GM12878 (cell line): ENCODE measurements at regions not wholly inside any gene's neighbourhood (a gene's known extent, or its start where the extent isn't known, plus 50 kb on each side); places are given as distances from the start of the nearest gene placed in this dataset.

Experiments used
- ATAC-seq: fragments of 200-7000 bp; cut with Tn5 transposase; 3 replicates; pipeline ENCODE4 v1.9.1; 2020; ENCODE audit warnings: mild to moderate bottlenecking, moderate library complexity
- BruUV-seq: library from RNA; stranded (reverse); fragments of 400-500 nt; replicated peaks from 2 replicates; lab custom pipeline; 2021; lab: Mats Ljungman, UMichigan
- CTCF ChIA-PET: fragments of 300-600 bp; sonication (Branson Sonifier 250); formaldehyde crosslinking; extraction: SDS; loops from one replicate; lab custom pipeline; 2021; ENCODE audit warnings: inconsistent platforms; lab: Yijun Ruan, JAX
- POLR2A ChIA-PET: fragments of 350-600 bp; formaldehyde crosslinking; extraction: SDS; loops from one replicate; lab custom pipeline; 2021; ENCODE audit warnings: inconsistent platforms; lab: Charles Lee
- RAD21 ChIA-PET: fragments of 300-600 bp; sonication (Branson Sonifier 250); formaldehyde crosslinking; loops from one replicate; lab custom pipeline; 2023; ENCODE audit warnings: antibody characterized with exemption; ENCODE audit not compliant: unreplicated experiment; lab: Charles Lee
- SMC1A ChIA-PET: fragments of 300-600 bp; sonication (Branson Sonifier 250); formaldehyde crosslinking; loops from one replicate; lab custom pipeline; 2023; ENCODE audit not compliant: unreplicated experiment, uncharacterized antibody; lab: Charles Lee
- DNase-seq: peaks from one replicate; pipeline ENCODE4 v3.0.0-alpha.2; 2011; ENCODE audit warnings: low read depth, low spot score
- FAIRE-seq: peaks from 3 replicates; lab custom pipeline; 2011; peaks lifted over from hg19 to GRCh38; lab: Jason Lieb, UNC
- H2AFZ ChIP-seq: 2 replicates; pipeline ENCODE4 v1.6.0; 2011; ENCODE audit warnings: low read depth, low read length, control low read depth; ENCODE audit not compliant: control insufficient read depth
- H3K27ac ChIP-seq: 2 replicates; pipeline ENCODE4 v1.5.1; 2011; ENCODE audit warnings: control low read depth; ENCODE audit not compliant: control insufficient read depth, insufficient read depth
- H3K27me3 ChIP-seq, 2 experiments: replicated peaks in 1 of 2; 2 replicates each; pipeline versions ENCODE4 v1.6.0 to v1.6.1; 2011; ENCODE audit warnings: low read length in 1 of 2; ENCODE audit not compliant: control insufficient read depth in 2 of 2, insufficient read depth in 2 of 2
- H3K36me3 ChIP-seq, 2 experiments: 2 replicates each; pipeline ENCODE4 v1.5.1; 2011; ENCODE audit warnings: low read length in 1 of 2; ENCODE audit not compliant: control insufficient read depth in 2 of 2, insufficient read depth in 2 of 2
- H3K4me1 ChIP-seq: 2 replicates; pipeline ENCODE4 v1.6.1; 2011; ENCODE audit warnings: mild to moderate bottlenecking, low read length, moderate library complexity, mixed read lengths; ENCODE audit not compliant: control insufficient read depth, insufficient read depth
- H3K4me2 ChIP-seq: 2 replicates; pipeline ENCODE4 v1.6.0; 2011; ENCODE audit warnings: control low read depth; ENCODE audit not compliant: control insufficient read depth, insufficient read depth
- H3K4me3 ChIP-seq: fragments of 200-600 bp; sonication (generic); 2 replicates; pipeline ENCODE4 v1.5.1; 2016
- H3K79me2 ChIP-seq: 2 replicates; pipeline ENCODE4 v1.6.0; 2011; ENCODE audit warnings: low read length; ENCODE audit not compliant: control insufficient read depth, insufficient read depth
- H3K9ac ChIP-seq: 2 replicates; pipeline ENCODE4 v1.8.0; 2011; ENCODE audit warnings: low read length, control low read depth, mixed read lengths; ENCODE audit not compliant: control insufficient read depth, insufficient read depth
- H3K9me3 ChIP-seq: replicated peaks from 3 replicates; pipeline ENCODE4 v1.5.1; 2011; ENCODE audit warnings: mild to moderate bottlenecking, low read length; ENCODE audit not compliant: control insufficient read depth, insufficient read depth
- H4K20me1 ChIP-seq: 2 replicates; pipeline ENCODE4 v1.6.0; 2011; ENCODE audit not compliant: control insufficient read depth, insufficient read depth
- BMI1 ChIP-seq: fragments of 450-650 bp; IDR thresholded peaks from 2 replicates; pipeline ENCODE4 v1.6.1; 2016; ENCODE audit warnings: mild to moderate bottlenecking, moderate library complexity, borderline replicate concordance
- CHD2 ChIP-seq: IDR thresholded peaks from 2 replicates; pipeline ENCODE4 v1.6.1; 2011; ENCODE audit warnings: low read depth, low read length, improper control_type of control experiment, borderline replicate concordance
- FOXK2 ChIP-seq: fragments of 450-650 bp; IDR thresholded peaks from 2 replicates; pipeline ENCODE4 v1.6.1; 2017; ENCODE audit warnings: mild to moderate bottlenecking, moderate library complexity
- JUNB ChIP-seq: IDR thresholded peaks from 2 replicates; pipeline ENCODE4 v1.6.1; 2016; ENCODE audit warnings: antibody characterized with exemption, mild to moderate bottlenecking
- NFYB ChIP-seq: IDR thresholded peaks from 2 replicates; pipeline ENCODE4 v1.6.1; 2011; ENCODE audit warnings: low read depth, mild to moderate bottlenecking, low read length, improper control_type of control experiment, moderate library complexity; ENCODE audit not compliant: insufficient read depth
- NRF1 ChIP-seq: conservative IDR thresholded peaks from 2 replicates; pipeline ENCODE4 v1.6.1; 2011; ENCODE audit warnings: mild to moderate bottlenecking, low read depth, low read length, improper control_type of control experiment
- RELA ChIP-seq: fragments of 450-650 bp; IDR thresholded peaks from 2 replicates; pipeline ENCODE4 v1.8.0; 2014; ENCODE audit warnings: borderline replicate concordance; ENCODE audit not compliant: partially characterized antibody
- SMARCA5 ChIP-seq: fragments of 450-650 bp; IDR thresholded peaks from 2 replicates; pipeline ENCODE4 v1.6.1; 2017; ENCODE audit warnings: mild to moderate bottlenecking
- SPI1 ChIP-seq: IDR thresholded peaks from 2 replicates; pipeline ENCODE4 v1.6.1; 2011; ENCODE audit warnings: low read depth, mild to moderate bottlenecking, low read length, moderate library complexity, borderline replicate concordance; ENCODE audit not compliant: insufficient read depth
- SREBF2 ChIP-seq: IDR thresholded peaks from 2 replicates; pipeline ENCODE4 v1.6.1; 2012; ENCODE audit warnings: mild to moderate bottlenecking, low read length
- STAT1 ChIP-seq: fragments of 450-650 bp; conservative IDR thresholded peaks from 2 replicates; pipeline ENCODE4 v1.6.1; 2014; ENCODE audit warnings: antibody characterized with exemption, mild to moderate bottlenecking
- ZNF622 ChIP-seq: fragments of 450-650 bp; IDR thresholded peaks from 2 replicates; pipeline ENCODE4 v1.6.1; 2017; ENCODE audit warnings: mild to moderate bottlenecking, inconsistent platforms
- in situ Hi-C: fragments of 300-500 bp; cut with MboI; formaldehyde crosslinking; loops from 9 replicates; pipeline ENCODE4 v1.14.3; 2018; ENCODE audit warnings: mixed read lengths
- intact Hi-C: fragments of 100-400 bp; cut with micrococcal nuclease; formaldehyde crosslinking; loops from one replicate; pipeline ENCODE4 v1.14.2; 2022; ENCODE audit not compliant: unreplicated experiment
- TF ChIP-seq, protein P1 (sequence below): fragments of 450-650 bp; formaldehyde crosslinking; IDR thresholded peaks from 2 replicates; pipeline ENCODE4 v1.4.0; 2022; ENCODE audit warnings: mild to moderate bottlenecking, moderate library complexity
- TF ChIP-seq, protein P2 (sequence below): IDR thresholded peaks from 2 replicates; pipeline ENCODE4 v1.6.1; 2011; ENCODE audit warnings: low read depth, low read length, improper control_type of control experiment, borderline replicate concordance
- TF ChIP-seq, protein P3 (sequence below): fragments of 450-650 bp; IDR thresholded peaks from 2 replicates; pipeline ENCODE4 v1.6.1; 2017; ENCODE audit warnings: mild to moderate bottlenecking, moderate library complexity

DNA sequence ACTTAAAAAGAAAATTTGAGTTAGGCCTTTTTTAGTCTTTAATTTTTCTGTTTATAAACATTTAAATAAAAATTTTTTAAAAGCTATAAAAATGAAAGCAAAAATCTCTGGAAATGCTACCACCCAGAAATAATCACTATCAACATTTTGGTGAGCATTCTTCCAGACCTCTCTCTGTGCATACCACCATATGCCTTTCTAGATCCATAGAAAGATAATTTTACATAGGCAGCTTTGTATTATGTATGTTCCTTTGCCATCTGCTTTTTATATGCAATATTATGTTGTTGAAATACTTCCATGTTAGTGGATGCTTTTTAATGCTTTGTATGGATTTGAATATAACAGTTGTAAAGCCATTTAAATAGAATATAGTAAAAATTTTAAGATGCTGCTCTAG, 496.7 kb upstream of the HTR1E start:
- Histone ChIP-seq H3K79me2 (no peaks in the 10 kb centered on the region), H3K27ac (no peak overlapping the region), H4K20me1 (no peaks in the 10 kb centered on the region), H3K36me3 (no peaks in the 10 kb centered on the region), H2AFZ (no peak overlapping the region), H3K9ac (no peak overlapping the region), H3K4me3 (no peak overlapping the region), H3K4me1 (no peaks in the 10 kb centered on the region), H3K27me3 (no peaks in the 10 kb centered on the region), H3K4me2 (no peak overlapping the region), H3K9me3 (no peaks in the 10 kb centered on the region)
- RAD21 ChIA-PET, result no interaction called here
- intact Hi-C loops, result no loop called here
- no TSS peak for BruUV-seq
- SMC1A ChIA-PET, result interaction anchor here (0.7 to 1.6 kb wide), 3 partner anchors 13 to 520 kb away, joined by 3 read pairs; no protein-coding TSS in a partner anchor
- POLR2A ChIA-PET, result no interaction called here
- DNase-seq, result no peak
- FAIRE-seq, result no peak
- CTCF ChIA-PET, result no interaction called here
- no peak for ATAC-seq
- in situ Hi-C loops, result no loop called here
- TF ChIP-seq ZNF622 (no peak), CHD2 (no peak), STAT1 (no peak), SPI1 (no peak), RELA (no peak), NRF1 (no peak), SREBF2 (no peak), SMARCA5 (no peak), BMI1 (no peak), NFYB (no peak), FOXK2 (no peak), JUNB (no peak)
- TF ChIP-seq, protein P1, sequence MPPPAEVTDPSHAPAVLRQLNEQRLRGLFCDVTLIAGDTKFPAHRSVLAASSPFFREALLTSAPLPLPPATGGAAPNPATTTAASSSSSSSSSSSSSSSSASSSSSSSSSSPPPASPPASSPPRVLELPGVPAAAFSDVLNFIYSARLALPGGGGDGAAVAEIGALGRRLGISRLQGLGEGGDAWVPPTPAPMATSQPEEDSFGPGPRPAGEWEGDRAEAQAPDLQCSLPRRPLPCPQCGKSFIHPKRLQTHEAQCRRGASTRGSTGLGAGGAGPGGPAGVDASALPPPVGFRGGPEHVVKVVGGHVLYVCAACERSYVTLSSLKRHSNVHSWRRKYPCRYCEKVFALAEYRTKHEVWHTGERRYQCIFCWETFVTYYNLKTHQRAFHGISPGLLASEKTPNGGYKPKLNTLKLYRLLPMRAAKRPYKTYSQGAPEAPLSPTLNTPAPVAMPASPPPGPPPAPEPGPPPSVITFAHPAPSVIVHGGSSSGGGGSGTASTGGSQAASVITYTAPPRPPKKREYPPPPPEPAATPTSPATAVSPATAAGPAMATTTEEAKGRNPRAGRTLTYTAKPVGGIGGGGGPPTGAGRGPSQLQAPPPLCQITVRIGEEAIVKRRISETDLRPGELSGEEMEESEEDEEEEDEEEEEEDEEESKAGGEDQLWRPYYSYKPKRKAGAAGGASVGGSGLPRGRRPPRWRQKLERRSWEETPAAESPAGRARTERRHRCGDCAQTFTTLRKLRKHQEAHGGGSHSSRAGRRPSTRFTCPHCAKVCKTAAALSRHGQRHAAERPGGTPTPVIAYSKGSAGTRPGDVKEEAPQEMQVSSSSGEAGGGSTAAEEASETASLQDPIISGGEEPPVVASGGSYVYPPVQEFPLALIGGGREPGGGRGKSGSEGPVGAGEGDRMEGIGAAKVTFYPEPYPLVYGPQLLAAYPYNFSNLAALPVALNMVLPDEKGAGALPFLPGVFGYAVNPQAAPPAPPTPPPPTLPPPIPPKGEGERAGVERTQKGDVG (CRISPR knock-in tag), result no peak
- TF ChIP-seq, protein P2, sequence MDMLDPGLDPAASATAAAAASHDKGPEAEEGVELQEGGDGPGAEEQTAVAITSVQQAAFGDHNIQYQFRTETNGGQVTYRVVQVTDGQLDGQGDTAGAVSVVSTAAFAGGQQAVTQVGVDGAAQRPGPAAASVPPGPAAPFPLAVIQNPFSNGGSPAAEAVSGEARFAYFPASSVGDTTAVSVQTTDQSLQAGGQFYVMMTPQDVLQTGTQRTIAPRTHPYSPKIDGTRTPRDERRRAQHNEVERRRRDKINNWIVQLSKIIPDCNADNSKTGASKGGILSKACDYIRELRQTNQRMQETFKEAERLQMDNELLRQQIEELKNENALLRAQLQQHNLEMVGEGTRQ, result no peak
- TF ChIP-seq, protein P3, sequence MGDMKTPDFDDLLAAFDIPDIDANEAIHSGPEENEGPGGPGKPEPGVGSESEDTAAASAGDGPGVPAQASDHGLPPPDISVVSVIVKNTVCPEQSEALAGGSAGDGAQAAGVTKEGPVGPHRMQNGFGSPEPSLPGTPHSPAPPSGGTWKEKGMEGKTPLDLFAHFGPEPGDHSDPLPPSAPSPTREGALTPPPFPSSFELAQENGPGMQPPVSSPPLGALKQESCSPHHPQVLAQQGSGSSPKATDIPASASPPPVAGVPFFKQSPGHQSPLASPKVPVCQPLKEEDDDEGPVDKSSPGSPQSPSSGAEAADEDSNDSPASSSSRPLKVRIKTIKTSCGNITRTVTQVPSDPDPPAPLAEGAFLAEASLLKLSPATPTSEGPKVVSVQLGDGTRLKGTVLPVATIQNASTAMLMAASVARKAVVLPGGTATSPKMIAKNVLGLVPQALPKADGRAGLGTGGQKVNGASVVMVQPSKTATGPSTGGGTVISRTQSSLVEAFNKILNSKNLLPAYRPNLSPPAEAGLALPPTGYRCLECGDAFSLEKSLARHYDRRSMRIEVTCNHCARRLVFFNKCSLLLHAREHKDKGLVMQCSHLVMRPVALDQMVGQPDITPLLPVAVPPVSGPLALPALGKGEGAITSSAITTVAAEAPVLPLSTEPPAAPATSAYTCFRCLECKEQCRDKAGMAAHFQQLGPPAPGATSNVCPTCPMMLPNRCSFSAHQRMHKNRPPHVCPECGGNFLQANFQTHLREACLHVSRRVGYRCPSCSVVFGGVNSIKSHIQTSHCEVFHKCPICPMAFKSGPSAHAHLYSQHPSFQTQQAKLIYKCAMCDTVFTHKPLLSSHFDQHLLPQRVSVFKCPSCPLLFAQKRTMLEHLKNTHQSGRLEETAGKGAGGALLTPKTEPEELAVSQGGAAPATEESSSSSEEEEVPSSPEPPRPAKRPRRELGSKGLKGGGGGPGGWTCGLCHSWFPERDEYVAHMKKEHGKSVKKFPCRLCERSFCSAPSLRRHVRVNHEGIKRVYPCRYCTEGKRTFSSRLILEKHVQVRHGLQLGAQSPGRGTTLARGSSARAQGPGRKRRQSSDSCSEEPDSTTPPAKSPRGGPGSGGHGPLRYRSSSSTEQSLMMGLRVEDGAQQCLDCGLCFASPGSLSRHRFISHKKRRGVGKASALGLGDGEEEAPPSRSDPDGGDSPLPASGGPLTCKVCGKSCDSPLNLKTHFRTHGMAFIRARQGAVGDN, result no peak
